Stimulated activated CD8-positive, alpha-beta memory T cell treated with anti-CD3 and anti-CD28 coated beads, Interleukin-4, amount 100 ng/mL, for 24 hours (primary cell): ENCODE measurements at regions not wholly inside any gene's neighbourhood (a gene's known extent, or its start where the extent isn't known, plus 50 kb on each side); places are given as distances from the start of the nearest gene placed in this dataset.
"Not testable (repeated sequence)": the region's sequence is repeated elsewhere in the genome, so short reads cannot be mapped to it uniquely, and the experiment has no call there.

ENCODE experiments used
- DNase-seq: peaks from one replicate; pipeline ENCODE4 v3.0.0-alpha.2; 2020; ENCODE audit warnings: low read depth

GRCh38 chr6:43884652-43885022 lies 114.6 kb downstream of the VEGFA start:
- DNase-seq: no peak

- DNase-seq: no peak
Measured at GRCh38 chr6:43883847-43884651, 114.0 kb downstream of the VEGFA start.

- DNase-seq: not testable (repeated sequence)
Measured at GRCh38 chr6:43882690-43883448, 112.9 kb downstream of the VEGFA start.

- DNase-seq: no peak
Measured at GRCh38 chr6:43880236-43881137, 110.5 kb downstream of the VEGFA start.

GRCh38 chr6:43879722-43880121 lies 109.7 kb downstream of the VEGFA start:
- DNase-seq: no peak

GRCh38 chr6:43878823-43879495 lies 108.9 kb downstream of the VEGFA start:
- DNase-seq: no peak

GRCh38 chr6:43878127-43878634 lies 108.2 kb downstream of the VEGFA start:
- no peak for DNase-seq

GRCh38 chr6:43877463-43878126 lies 107.6 kb downstream of the VEGFA start:
- DNase-seq: no peak

GRCh38 chr6:43877036-43877435 lies 107.0 kb downstream of the VEGFA start:
- DNase-seq: no peak

GRCh38 chr6:43876602-43877001 lies 106.6 kb downstream of the VEGFA start:
- no peak for DNase-seq

GRCh38 chr6:43875849-43876572 lies 106.0 kb downstream of the VEGFA start:
- no peak for DNase-seq

GRCh38 chr6:43874814-43875590 lies 105.0 kb downstream of the VEGFA start:
- no peak for DNase-seq

GRCh38 chr6:43873806-43874714 lies 104.0 kb downstream of the VEGFA start:
- no peak for DNase-seq

GRCh38 chr6:43871933-43872332 lies 101.9 kb downstream of the VEGFA start:
- DNase-seq: no peak

GRCh38 chr6:43871284-43871683 lies 101.3 kb downstream of the VEGFA start:
- no peak for DNase-seq

- DNase-seq: no peak
Measured at GRCh38 chr6:43870660-43871061, 100.7 kb downstream of the VEGFA start.

GRCh38 chr6:43869792-43870659 lies 100.0 kb downstream of the VEGFA start:
- no peak for DNase-seq
